ENCODE measurements at regions not wholly inside any gene's neighbourhood (a gene's known extent, or its start where the extent isn't known, plus 50 kb on each side); places are given as distances from the start of the nearest gene placed in this dataset.

GRCh38 chr7:136588216-136588615, 280.2 kb upstream of the CHRM2 start:
- intact Hi-C loops (cut with DNase I): no loop called here
- Histone ChIP-seq H3K36me3 (no peaks in the 10 kb centered on the region), H3K4me3 (no peak overlapping the region), H3K9me3 (no peaks in the 10 kb centered on the region), H3K4me1 (peaks cover 0 to 8% (median 4%) of the 10 kb centered on the region in 4 donors), H3K27ac (replicated peaks in 1 of 4) (no peak overlapping the region), H3K27me3 (no peaks in the 10 kb centered on the region)
- TF ChIP-seq POLR2A (IDR thresholded peaks at IDR 0.05; ENCODE audit: low read depth) (no peak), EP300 (IDR thresholded peaks at IDR 0.05) (no peak), CTCF (IDR thresholded peaks at IDR 0.05) (no peak), POLR2AphosphoS5 (IDR thresholded peaks at IDR 0.05) (no peak)
- WGBS: 88% methylated on average over 2 of the region's 2 CpGs
- DNase-seq (ENCODE audit: extremely low spot score): no peak

GRCh38 chr7:136585954-136586670, 282.3 kb upstream of the CHRM2 start:
- H3K9me3 ChIP-seq: no peaks in the 10 kb centered on the region
- H3K36me3 ChIP-seq: no peaks in the 10 kb centered on the region
- WGBS: 79% methylated on average over 2 of the region's 2 CpGs
- no peak for DNase-seq (ENCODE audit: extremely low spot score)
- TF ChIP-seq CTCF (IDR thresholded peaks at IDR 0.05) (no peak), POLR2A (IDR thresholded peaks at IDR 0.05; ENCODE audit: low read depth) (no peak), POLR2AphosphoS5 (IDR thresholded peaks at IDR 0.05) (no peak), EP300 (IDR thresholded peaks at IDR 0.05) (no peak)
- H3K27ac ChIP-seq (replicated peaks in 1 of 4): no peak overlapping the region
- no peak overlapping the region for H3K4me3 ChIP-seq
- H3K4me1 ChIP-seq: peaks cover 0 to 2% (median under 1%) of the 10 kb centered on the region in 4 donors
- no peaks in the 10 kb centered on the region for H3K27me3 ChIP-seq
- intact Hi-C loops (cut with DNase I): no loop called here

- Histone ChIP-seq H3K27me3 (no peaks in the 10 kb centered on the region), H3K27ac (replicated peaks in 1 of 4) (no peak overlapping the region), H3K36me3 (no peaks in the 10 kb centered on the region), H3K9me3 (no peaks in the 10 kb centered on the region), H3K4me1 (no peaks in the 10 kb centered on the region), H3K4me3 (no peak overlapping the region)
- WGBS: 25% methylated on average over 2 of the region's 2 CpGs
- intact Hi-C loops (cut with DNase I): no loop called here
- DNase-seq (ENCODE audit: extremely low spot score): no peak
- TF ChIP-seq EP300 (IDR thresholded peaks at IDR 0.05) (no peak), POLR2A (IDR thresholded peaks at IDR 0.05; ENCODE audit: low read depth) (no peak), CTCF (IDR thresholded peaks at IDR 0.05) (no peak), POLR2AphosphoS5 (IDR thresholded peaks at IDR 0.05) (no peak)
Measured at GRCh38 chr7:136566491-136566890, 302.0 kb upstream of the CHRM2 start.

GRCh38 chr7:136555933-136556332, 312.5 kb upstream of the CHRM2 start:
- no peak for TF ChIP-seq EP300 (IDR thresholded peaks at IDR 0.05)
- TF ChIP-seq POLR2AphosphoS5 (IDR thresholded peaks at IDR 0.05): no peak
- TF ChIP-seq CTCF (IDR thresholded peaks at IDR 0.05): no peak
- TF ChIP-seq POLR2A (IDR thresholded peaks at IDR 0.05; ENCODE audit: low read depth): no peak
- no peak for DNase-seq (ENCODE audit: extremely low spot score)
- Histone ChIP-seq H3K4me3 (no peak overlapping the region), H3K27me3 (no peaks in the 10 kb centered on the region), H3K4me1 (peaks cover 0 to 5% (median 2%) of the 10 kb centered on the region in 4 donors), H3K9me3 (no peaks in the 10 kb centered on the region), H3K36me3 (no peaks in the 10 kb centered on the region), H3K27ac (replicated peaks in 1 of 4) (no peak overlapping the region)
- intact Hi-C loops (cut with DNase I): no loop called here
- WGBS: 49% methylated on average over 5 of the region's 5 CpGs

- peaks cover 0 to 5% (median 2%) of the 10 kb centered on the region in 4 donors for H3K4me1 ChIP-seq
- intact Hi-C loops (cut with DNase I): no loop called here
- H3K4me3 ChIP-seq: no peak overlapping the region
- no peak for DNase-seq (ENCODE audit: extremely low spot score)
- no peaks in the 10 kb centered on the region for H3K9me3 ChIP-seq
- no peaks in the 10 kb centered on the region for H3K36me3 ChIP-seq
- TF ChIP-seq POLR2AphosphoS5 (IDR thresholded peaks at IDR 0.05) (no peak), POLR2A (IDR thresholded peaks at IDR 0.05; ENCODE audit: low read depth) (no peak), EP300 (IDR thresholded peaks at IDR 0.05) (no peak)
- H3K27me3 ChIP-seq: no peaks in the 10 kb centered on the region
- WGBS: 74% methylated on average over 1 of the region's 1 CpG
- no peak overlapping the region for H3K27ac ChIP-seq (replicated peaks in 1 of 4)
Measured at GRCh38 chr7:136551618-136552017, 316.8 kb upstream of the CHRM2 start.
